GM12864 (cell line): ENCODE measurements at regions not wholly inside any gene's neighbourhood (a gene's known extent, or its start where the extent isn't known, plus 50 kb on each side); places are given as distances from the start of the nearest gene placed in this dataset.

Source experiments
- DNase-seq: peaks from one replicate; pipeline ENCODE4 v3.0.0-alpha.2; 2011; ENCODE audit warnings: low read depth
- H3K4me3 ChIP-seq: 2 replicates; pipeline ENCODE4 v1.5.1; 2011; ENCODE audit warnings: mild to moderate bottlenecking, low read depth, low read length, control low read depth
- TF ChIP-seq, protein P1 (sequence below): IDR thresholded peaks from 2 replicates; pipeline ENCODE4 v1.5.1; 2011; ENCODE audit warnings: low read depth, mild to moderate bottlenecking, moderate library complexity, low read length, control low read depth, inconsistent platforms; ENCODE audit errors: missing control alignments

DNA sequence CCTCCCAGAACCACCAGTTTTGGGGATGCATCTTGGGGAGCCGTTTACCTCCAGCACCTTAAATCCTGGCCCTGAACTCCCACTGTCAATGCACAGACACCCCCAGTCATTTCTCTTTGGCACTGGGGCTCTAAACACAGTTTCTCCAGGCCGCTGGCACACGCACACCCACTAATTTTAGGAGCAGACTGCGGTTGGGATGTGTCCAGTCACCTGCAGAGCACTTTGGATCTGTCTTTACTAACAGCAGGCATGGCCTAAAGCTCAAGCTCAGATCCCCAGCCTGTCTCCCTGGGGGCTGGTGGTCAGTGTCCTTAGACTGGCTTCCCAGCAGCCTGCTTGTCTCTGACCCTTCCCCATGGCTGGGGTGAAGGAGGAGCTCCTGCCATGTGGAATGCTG lies 49.9 kb downstream of the SYNE3 start:
- no peak overlapping the region for H3K4me3 ChIP-seq
- DNase-seq = no peak
- TF ChIP-seq, protein P1, sequence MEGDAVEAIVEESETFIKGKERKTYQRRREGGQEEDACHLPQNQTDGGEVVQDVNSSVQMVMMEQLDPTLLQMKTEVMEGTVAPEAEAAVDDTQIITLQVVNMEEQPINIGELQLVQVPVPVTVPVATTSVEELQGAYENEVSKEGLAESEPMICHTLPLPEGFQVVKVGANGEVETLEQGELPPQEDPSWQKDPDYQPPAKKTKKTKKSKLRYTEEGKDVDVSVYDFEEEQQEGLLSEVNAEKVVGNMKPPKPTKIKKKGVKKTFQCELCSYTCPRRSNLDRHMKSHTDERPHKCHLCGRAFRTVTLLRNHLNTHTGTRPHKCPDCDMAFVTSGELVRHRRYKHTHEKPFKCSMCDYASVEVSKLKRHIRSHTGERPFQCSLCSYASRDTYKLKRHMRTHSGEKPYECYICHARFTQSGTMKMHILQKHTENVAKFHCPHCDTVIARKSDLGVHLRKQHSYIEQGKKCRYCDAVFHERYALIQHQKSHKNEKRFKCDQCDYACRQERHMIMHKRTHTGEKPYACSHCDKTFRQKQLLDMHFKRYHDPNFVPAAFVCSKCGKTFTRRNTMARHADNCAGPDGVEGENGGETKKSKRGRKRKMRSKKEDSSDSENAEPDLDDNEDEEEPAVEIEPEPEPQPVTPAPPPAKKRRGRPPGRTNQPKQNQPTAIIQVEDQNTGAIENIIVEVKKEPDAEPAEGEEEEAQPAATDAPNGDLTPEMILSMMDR = no peak

DNA sequence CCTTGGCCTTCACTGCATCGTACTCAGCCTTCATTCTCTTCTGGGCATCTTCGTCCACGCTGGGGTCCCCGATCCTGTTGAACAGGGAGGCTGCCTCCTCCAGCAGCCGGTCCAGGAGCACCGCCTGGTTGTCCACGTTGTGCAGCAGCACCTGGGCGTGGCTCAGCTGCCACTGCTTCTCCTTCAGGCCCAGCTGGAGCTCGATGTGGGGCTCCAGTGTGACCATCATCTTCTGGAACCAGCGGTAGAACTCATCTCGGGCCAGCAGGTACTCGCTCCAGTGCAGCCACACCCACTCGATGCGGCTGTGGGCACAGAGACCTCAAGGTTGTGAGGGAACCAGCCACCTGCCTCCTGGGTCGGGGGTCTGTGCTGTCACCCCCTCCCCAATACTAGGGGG lies 50.5 kb downstream of the SYNE3 start:
- DNase-seq = no peak
- TF ChIP-seq, protein P1 = no peak
- no peak overlapping the region for H3K4me3 ChIP-seq

DNA sequence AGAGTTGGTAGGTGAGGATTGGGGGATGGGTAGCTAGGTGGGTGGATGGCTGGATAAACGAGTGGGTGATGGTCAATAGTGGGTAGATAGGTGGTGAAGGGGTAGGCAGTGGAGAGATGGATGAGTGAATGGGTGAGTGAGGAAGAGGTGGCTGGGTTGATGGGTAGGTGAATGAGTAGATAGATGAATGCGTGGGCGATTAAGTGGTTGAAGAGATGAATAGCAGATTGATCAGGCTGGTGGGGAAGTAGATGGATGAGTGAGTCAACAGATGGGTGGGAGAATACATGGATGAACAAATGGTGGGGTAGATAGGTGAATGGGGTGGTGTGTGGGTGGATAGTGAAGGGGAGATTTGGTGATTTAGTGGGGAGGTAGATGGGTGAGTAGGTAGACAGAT lies 51.1 kb downstream of the SYNE3 start:
- TF ChIP-seq, protein P1 = no peak
- H3K4me3 ChIP-seq = no peak overlapping the region
- no peak for DNase-seq

DNA sequence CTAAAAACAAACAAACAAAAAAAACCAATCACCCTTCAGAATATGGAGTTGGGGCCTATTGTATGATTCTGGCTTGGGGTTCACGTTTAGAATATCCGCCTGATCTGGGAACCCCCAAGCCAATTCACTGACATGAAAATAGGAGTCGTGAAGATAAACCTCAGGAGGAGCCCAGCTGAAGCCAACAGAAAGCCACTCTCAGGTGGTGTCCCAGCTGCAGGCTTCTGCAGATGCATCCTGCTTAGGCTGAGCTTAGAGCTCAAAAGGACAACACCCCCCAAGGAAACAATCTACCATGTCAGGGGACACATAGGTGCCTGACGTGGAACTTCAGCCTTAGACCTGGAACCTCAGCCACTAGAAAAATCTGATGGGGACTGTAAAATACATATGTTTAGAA lies 51.9 kb downstream of the SYNE3 start:
- no peak overlapping the region for H3K4me3 ChIP-seq
- no peak for DNase-seq
- TF ChIP-seq, protein P1 = no peak

DNA sequence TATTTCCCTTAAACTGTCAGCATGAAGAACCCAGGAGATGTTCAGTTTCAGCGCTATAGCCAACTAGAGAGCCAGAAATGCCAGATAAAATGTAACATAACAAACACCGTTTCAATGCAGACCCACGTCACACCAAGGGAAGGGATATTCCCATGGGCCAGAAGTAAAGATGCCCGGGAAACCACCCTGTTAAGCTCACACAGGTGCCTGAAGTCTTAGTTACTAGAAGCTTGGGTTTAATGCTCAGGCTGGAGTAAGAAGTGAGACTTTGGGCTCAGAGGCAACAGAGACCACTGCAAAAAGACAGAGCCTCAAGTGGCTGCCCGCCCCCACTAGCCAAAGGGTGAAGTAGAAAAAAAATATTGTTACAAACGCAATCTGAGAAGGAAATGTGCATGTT lies 52.3 kb downstream of the SYNE3 start:
- TF ChIP-seq, protein P1 = no peak
- H3K4me3 ChIP-seq = no peak overlapping the region
- no peak for DNase-seq

DNA sequence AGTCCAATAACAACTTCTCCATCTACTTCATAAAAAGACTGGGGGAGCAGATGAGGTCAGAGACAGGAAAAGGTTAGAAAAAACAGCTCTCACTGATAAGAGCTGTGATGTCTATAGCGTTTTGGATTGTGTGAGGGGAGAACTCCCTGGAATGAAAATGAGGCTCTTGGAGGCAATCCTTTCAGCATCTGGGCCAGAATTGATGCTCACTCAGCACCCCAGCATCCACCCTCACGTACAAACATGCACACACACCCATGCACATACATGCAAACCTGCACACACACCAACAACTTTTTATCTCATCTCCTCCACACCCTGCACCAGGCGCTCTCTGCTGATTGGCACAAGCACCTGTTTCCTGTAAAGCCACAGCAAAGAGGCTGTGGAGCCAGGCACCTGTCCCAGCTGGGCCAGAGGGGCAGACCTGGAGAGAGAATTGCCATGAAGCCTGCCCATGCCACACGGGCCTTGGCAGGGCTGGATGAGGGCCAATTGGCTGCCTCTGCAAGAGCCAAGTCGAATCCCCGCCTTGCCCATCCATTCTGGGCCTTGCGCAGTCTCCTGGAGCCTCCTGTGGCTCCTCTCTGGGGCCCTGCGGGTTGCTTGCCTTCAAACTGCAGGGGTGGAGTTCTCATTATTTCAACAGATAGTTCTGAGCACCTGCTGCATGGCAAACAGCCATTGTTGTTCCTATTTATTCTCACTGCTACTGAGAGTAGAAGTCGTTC lies 53.1 kb downstream of the SYNE3 start:
- H3K4me3 ChIP-seq = no peak overlapping the region
- TF ChIP-seq, protein P1 = no peak
- DNase-seq = no peak

DNA sequence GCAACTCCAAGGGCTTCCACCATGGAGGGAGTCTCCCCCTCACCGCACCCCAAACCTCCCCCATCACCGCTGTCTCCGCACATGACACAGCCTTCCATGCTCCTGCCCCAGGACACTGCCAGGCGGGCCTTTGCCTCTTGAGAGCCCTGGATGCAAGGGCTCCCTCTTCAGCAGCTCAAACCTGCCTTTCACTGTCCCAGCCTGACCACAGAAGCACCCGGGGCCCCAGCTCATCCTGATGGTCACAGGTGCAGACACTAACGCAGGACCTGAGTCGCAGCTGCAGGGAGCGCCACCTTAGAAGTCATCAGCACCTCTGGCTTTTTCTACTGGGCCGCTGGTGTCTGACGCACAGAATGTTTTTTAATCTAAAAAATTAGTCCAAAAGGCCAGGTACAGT lies 54.0 kb downstream of the SYNE3 start:
- no peak overlapping the region for H3K4me3 ChIP-seq
- TF ChIP-seq, protein P1 = no peak
- no peak for DNase-seq
